GM19468 (cell line): ENCODE measurements at regions not wholly inside any gene's neighbourhood (a gene's known extent, or its start where the extent isn't known, plus 50 kb on each side); places are given as distances from the start of the nearest gene placed in this dataset.

Experiments used
- ATAC-seq: cut with Tn5 transposase; IDR thresholded peaks from one replicate; pipeline ENCODE4 v1.9.1; 2021; ENCODE audit warnings: mild to moderate bottlenecking, moderate library complexity, moderate number of reproducible peaks; ENCODE audit not compliant: unreplicated experiment; ENCODE audit errors: extremely low read depth

DNA sequence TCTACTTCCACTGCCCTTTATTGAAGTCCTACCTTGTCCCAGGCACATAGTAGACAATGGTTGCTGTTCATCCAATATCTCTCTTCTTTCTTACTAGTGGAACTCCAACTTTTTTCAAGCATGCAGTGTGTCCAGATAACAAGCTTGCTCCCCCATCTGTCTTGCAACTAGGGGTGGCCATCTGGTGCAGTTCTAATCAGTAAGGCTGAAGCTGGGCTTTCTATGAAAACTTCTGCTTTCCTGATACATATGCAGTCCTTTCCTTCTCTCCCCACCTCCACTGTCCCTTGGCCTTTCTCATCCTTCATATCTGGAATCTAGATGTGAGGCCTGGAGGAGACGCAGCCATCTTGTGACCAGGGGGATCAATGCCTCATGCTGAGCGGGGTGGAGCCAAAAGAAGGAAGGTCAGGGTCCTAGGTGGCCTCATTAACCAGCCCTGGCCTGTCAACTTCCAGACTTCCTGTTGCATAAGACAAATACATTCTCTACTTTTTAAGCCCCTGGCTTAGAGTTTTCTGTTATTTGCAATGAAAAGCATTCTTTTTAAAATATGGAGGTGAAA lies 59.6 kb upstream of the ZFP64 start:
- no peak for ATAC-seq

DNA sequence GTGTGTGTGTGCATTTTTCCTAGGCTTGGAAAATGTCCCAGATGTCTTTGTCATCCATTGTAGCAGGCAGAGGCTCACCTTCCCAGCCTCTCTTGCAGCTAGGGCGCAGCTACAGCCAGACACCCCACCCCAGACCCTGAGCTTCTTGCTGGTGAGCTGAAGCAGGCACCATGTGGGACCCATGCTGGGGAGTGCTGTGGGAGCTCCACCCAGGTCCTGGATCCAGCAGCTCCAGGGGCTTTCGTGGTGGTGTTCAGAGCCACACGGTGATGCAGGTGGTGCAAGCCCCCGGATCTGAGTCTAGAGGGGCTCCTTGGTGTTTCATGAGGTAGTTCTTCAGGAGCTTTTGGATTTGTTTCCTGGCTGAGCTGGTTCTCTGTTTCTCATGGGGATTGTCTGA lies 56.0 kb upstream of the ZFP64 start:
- no peak for ATAC-seq

DNA sequence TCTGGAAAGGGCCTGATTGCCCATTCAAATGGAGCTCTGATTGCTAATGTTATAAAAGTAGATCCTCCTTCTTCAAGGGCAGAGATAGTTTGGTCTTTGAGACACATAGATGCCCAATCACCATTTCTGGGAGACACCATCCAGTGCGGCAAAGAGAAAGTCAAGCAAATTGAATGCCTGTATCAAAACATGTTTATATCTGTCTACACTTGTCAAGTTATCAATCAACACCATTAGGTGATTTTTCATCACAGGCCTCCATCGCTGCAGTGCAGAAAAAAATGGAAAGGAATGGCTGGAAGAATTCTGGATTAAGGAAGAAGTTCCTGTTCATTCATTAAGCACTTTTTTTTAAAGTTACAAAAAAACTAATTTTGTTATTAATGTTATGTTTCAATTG lies 54.8 kb upstream of the ZFP64 start:
- ATAC-seq = no peak

DNA sequence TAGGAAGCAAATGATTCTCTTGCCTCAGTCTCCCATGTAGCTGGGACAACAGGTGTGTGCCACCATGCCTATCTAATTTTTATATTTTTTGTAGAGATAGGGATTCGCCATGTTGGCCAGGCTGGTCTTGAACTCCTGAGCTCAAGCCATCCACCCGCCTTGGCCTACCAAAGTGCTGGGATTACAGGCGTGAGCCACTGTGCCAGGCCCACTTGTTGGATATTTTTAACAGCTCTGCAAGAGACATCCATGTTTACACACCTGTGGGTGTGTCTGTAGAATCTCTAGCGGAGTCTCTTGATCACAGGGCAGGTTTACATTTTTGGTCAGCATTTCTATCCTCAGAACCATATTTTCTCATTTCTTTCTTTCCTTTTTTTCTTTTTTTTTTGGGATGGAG lies 53.1 kb upstream of the ZFP64 start:
- no peak for ATAC-seq

DNA sequence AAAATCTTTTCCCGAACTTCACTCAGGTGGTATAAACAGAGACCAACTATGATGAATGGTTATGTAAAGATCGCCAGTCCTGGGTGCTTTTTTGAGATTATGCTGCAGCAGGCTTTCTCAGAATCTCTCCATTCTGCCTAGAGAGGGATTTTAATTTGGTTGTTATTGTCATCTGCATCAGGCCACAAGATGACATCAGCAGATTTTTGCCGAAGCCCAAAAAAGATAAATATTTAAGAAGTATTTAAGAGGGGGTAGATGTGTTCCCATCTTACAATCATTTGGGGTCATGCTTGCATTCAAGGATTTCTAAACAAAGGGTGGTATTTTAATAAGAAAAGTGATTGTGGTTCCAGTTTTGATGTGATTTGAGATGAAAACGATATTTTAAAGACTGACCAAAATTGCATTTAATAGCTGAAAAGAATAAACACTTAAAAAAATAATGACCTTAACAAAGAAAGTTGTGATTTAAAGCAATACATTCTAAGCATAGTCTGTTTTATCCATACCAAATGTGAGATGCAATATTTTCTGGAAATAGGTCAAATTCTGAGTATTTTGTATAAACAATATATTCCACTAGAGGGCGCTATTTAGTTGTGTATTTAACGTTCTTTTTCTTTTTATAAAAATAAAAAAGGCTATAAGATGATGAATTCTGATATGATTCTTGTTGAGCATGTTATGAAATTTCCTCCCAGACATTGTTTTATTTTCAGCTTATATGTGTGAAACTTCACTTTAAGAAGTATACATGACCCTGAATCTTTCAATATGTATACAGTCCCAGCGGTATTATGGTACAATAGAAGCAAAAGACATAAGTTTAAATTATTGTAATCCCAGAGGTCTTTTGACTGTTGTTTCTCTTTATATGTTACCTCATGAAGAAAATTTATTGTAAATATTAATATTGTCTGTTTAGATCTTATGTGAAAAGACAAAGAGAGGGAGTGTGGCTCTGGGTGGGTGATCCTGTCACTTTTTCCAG lies 51.0 kb upstream of the ZFP64 start:
- no peak for ATAC-seq
